Kidney capillary endothelial cell (primary cell): ENCODE measurements at regions not wholly inside any gene's neighbourhood (a gene's known extent, or its start where the extent isn't known, plus 50 kb on each side); places are given as distances from the start of the nearest gene placed in this dataset.

Source experiments
- DNase-seq: peaks from one replicate; pipeline ENCODE4 v3.0.0-alpha.2; 2018; ENCODE audit warnings: low spot score

DNA sequence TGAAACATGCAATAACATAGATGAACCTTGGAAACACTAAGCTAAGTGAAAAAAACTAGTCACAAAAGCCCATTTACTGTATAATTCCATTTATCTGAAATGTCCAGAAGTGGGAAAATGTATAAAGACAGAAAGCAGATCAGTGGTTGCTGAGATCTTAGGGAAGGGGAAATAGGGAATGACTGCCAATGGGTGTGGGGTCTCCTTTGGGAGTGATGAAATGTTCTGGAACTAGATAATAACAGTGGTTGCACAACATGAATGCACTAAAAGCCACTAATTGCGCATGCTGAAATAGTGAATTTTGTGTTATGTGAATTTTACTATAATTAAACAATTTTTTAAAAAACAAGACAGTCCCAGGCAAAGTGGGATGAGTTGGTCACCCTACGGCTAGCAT lies 472.8 kb downstream of the CCDC171 start:
- no peak for DNase-seq

- DNase-seq = no peak
Measured at GRCh38 chr9:16026886-16027285, 474.0 kb downstream of the CCDC171 start.

DNA sequence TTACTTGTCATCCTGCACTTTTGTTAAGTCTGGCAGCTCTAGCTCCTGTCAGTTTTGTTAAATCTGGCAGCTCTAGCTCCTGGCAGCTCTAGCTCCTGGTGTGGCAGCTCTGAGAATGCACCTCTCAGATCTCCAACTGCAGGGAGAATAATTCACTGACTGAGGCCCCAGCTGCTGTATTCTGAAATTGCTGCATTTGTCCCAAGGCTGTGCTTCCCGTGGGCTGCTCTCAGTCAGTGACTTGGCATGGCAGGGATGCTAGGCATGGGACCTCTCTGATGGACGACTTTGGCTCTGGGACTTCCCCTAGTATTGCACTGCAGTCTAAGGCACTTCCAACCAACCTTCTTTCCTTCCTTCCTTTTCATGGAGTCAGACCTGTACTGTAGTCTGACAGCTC lies 475.7 kb downstream of the CCDC171 start:
- no peak for DNase-seq

GRCh38 chr9:16029046-16029615 lies 476.3 kb downstream of the CCDC171 start:
- DNase-seq = no peak

DNA sequence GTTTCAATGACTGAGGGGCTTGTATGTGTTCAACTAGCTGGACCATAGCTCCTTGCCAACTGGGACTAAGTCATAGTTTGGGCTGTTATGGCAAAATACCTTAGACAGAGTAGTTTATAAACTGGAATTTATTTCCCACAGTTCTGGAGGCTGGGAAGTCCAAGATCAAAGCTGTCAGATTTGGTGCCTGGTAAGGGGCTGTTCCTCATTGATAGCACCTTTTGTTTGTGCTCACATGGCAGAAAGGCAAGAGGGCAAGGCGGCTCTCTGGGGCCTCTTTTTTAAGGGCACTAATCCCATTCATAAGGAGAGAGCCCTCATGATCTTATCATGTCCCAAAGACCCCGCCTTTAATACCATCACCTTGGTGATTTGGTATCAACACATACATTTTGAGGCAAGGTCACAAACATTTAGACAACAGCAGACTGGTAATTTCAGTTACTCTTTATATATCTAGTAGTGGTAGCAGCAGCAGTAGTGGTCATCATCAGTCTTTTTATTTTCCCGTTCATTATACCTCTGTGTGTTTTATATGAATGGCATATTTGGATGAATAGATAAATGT lies 477.0 kb downstream of the CCDC171 start:
- no peak for DNase-seq

DNA sequence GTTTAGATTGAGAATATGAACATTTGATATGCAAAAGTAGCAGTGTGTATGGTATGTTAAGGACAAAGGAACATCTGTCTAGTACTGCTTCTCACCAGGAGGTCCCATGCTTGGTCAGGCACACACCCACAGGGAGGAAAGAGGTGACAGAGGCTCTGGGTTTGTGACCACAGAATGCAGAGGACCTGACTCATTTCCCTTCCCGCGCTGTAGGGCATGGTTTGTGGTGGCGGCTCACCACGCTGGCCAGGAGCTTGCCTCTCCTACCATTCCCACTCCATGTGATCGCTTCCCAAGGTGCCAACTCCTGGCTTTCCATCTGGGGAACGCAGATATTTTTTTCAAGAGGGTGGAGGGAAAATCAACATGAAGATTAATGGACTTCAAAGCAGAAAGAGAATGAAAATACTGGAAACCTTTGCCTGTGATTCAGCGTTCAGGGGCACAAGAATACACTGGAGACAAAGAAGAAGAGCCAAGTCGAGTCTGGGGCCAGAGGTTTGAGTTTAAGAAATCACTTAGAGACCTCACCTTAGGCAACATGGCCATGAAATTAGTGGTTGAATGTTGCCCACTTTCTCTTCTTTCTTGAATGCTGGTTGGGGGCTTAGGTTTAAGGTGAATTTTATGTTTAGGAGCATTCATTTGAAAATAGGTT lies 477.8 kb downstream of the CCDC171 start:
- no peak for DNase-seq

- no peak for DNase-seq
Measured at GRCh38 chr9:16031486-16031885, 478.6 kb downstream of the CCDC171 start.

DNA sequence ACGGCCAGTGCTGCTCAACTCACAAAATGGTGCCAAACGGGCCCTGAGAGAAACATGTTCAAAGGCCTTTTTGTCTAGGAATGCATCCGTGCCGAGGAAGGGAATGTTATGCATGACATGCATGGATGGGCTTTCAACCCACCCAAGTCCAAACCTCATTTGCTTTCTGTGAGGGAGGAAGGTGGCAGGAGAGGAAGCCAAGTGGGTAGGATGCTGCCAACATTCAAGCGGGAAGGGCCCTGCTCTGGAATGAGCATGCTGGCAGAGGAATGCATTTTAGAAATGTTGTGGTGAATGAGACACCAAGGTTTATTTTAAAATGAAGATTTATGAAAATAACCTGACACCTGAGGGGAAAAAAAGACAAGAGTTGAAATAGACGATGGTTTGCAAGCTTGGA lies 479.1 kb downstream of the CCDC171 start:
- no peak for DNase-seq

GRCh38 chr9:16032799-16033198 lies 480.0 kb downstream of the CCDC171 start:
- DNase-seq = no peak

- no peak for DNase-seq
Measured at GRCh38 chr9:16033253-16033652, 480.4 kb downstream of the CCDC171 start.

- no peak for DNase-seq
Measured at GRCh38 chr9:16033921-16034691, 481.3 kb downstream of the CCDC171 start.

DNA sequence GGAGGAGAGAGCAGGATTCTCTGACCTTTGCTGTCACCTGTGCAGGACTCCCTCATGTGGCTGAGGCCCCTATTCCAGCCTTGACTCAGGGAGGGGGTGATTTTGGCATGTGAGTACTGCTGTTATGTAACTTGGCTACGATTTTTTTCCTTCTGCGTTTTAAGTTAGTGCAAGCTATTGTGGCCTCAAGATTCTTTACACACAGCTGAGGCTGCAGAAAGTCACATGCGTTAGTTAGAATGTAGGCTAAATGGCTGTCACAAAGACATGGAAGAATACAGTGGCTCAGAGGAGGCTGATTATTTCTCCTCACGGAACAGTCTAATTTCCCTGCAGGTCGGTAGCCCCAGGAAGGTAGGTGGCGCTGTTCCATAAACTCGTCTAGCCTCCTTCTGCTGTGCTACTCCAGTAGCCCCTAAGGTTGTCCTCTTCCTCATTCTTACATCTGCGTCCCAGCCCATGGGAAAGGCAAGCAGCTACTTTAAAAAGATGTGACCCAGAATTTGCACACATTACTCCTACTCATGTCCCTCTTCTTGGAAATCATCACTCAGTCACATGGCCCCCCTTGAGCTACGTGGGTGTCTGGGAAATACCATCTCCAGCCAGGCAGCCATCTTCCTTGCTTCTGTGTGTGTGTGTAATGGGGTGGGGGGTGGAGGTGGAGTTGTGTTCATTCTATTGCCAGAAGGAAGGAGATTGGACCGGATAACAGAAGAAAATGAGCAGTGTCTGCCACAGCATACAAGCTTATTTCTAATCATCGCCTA lies 486.6 kb downstream of the CCDC171 start:
- DNase-seq = no peak

- DNase-seq = no peak
Measured at GRCh38 chr9:16039988-16040761, 487.3 kb downstream of the CCDC171 start.

GRCh38 chr9:16043756-16044578 lies 491.1 kb downstream of the CCDC171 start:
- DNase-seq = no peak

DNA sequence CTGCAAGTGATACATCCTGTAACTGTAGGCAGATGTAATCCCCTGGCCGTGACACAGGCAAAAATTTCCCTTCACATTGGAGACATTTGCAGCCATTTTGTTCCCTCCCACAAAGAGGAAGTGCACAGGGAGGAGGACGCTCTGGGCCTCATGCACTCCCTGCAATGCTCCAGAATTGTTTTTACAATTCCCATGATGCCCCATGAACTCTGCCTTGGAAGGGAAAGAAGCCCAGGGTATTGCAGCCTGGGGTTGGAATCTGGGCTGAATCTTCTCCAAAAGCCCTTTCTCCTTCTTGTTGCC lies 491.7 kb downstream of the CCDC171 start:
- no peak for DNase-seq

- no peak for DNase-seq
Measured at GRCh38 chr9:16045651-16046280, 492.9 kb downstream of the CCDC171 start.

- no peak for DNase-seq
Measured at GRCh38 chr9:16046713-16047112, 493.9 kb downstream of the CCDC171 start.

DNA sequence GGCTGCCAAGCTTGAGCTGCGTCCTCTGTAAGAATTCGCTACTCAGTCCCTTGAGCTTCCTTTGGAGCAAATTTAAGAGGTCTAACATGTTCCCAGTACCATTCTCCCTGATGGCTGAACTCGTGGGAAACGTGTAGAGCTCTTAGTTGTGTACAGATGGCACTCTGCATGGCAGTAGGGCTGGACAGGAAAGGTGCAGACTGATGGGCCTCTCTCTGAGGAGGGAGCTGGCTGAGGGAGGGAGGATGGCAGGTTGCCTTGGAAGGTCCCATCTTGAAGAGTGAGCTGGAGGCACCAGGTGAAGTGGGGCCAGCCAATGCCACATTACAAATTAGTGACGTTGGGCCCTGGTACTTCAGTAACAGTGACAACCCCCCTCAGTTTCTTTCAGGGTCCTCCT lies 495.3 kb downstream of the CCDC171 start:
- no peak for DNase-seq

DNA sequence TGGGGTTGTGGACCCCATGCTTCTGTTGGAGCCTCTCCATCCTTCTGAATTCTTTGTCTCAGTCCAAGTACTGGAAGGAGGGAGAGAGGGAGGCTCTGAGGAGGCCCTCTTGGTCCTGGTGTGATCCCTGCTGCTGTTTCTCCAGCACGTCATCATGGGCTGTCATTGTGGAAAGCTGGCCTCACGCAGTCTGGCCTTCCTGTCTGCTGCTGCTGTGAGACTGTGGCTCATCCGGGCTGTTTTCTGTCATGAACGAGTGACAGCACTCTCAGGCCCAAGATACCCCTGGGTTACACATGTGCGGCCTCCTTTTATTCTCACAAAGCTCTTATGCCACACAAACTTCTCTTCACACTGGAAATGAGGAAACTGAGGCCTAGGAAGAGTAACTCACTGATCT lies 499.3 kb downstream of the CCDC171 start:
- DNase-seq = no peak

DNA sequence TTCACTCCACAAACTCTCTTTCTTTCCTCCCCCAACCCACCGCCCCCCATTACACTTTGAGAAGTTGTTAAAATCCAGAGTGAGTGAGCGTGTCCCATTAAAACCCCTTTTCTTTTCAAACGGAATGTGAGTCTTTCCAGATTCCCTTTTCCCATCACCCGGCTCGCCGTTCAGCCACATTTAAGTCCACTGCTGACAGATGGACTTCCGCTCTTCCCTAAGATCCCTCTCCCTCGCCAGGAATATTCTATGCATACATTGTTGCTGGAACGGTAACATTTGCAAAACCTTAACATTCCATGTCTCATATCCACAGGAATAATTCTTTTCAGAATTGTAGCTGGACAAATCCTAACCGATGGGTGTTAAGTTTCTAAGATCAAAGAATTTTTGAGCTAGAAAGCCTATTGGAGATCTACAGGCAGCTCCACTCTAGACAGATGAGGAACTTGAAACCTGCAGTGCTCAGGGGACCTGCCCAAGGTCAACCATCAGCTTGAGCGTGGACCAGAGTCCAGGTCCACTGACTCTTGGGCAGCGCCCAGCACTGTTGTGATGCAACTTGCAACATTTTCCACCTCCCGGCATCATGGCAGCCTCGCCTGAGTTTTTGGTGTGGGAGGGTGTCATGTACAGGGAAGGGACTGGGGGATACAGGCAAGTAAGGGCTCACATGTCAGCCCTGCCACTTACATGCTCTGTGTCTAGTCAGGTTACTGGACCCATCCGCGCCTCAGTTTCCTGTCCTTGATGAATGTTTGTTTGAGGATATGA lies 500.1 kb downstream of the CCDC171 start:
- no peak for DNase-seq
